Liver (tissue), 1 donor: ENCODE measurements at regions not wholly inside any gene's neighbourhood (a gene's known extent, or its start where the extent isn't known, plus 50 kb on each side); places are given as distances from the start of the nearest gene placed in this dataset.

Experiments used
- TF ChIP-seq, protein P1 (sequence below): IDR thresholded peaks from 2 replicates; pipeline ENCODE4 v1.6.1; 2016; ENCODE audit warnings: antibody characterized with exemption, mild to moderate bottlenecking
- TF ChIP-seq, protein P2 (sequence below): IDR thresholded peaks from 2 replicates; pipeline ENCODE4 v1.6.1; 2016; ENCODE audit warnings: antibody characterized with exemption

DNA sequence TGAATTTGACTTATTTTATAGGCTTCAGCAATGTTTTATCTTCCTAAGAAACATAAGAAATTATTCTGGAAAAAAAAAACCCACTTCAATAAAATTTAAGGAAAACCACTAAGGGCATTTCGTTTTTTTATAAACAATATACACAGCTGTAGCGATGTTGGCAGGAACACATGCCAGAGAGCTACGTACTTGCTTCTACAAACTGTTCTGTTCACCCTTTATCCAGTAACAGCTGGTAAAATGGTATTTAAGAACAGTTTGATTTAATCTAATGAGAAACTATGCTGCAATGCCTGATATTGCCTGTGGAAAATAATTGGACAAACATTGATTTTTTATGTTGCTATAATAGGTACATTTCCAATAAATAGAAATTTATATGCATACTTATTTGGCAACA, 137.2 kb upstream of the DACH1 start:
- TF ChIP-seq, protein P1, sequence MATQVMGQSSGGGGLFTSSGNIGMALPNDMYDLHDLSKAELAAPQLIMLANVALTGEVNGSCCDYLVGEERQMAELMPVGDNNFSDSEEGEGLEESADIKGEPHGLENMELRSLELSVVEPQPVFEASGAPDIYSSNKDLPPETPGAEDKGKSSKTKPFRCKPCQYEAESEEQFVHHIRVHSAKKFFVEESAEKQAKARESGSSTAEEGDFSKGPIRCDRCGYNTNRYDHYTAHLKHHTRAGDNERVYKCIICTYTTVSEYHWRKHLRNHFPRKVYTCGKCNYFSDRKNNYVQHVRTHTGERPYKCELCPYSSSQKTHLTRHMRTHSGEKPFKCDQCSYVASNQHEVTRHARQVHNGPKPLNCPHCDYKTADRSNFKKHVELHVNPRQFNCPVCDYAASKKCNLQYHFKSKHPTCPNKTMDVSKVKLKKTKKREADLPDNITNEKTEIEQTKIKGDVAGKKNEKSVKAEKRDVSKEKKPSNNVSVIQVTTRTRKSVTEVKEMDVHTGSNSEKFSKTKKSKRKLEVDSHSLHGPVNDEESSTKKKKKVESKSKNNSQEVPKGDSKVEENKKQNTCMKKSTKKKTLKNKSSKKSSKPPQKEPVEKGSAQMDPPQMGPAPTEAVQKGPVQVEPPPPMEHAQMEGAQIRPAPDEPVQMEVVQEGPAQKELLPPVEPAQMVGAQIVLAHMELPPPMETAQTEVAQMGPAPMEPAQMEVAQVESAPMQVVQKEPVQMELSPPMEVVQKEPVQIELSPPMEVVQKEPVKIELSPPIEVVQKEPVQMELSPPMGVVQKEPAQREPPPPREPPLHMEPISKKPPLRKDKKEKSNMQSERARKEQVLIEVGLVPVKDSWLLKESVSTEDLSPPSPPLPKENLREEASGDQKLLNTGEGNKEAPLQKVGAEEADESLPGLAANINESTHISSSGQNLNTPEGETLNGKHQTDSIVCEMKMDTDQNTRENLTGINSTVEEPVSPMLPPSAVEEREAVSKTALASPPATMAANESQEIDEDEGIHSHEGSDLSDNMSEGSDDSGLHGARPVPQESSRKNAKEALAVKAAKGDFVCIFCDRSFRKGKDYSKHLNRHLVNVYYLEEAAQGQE, result no peak
- TF ChIP-seq, protein P2, sequence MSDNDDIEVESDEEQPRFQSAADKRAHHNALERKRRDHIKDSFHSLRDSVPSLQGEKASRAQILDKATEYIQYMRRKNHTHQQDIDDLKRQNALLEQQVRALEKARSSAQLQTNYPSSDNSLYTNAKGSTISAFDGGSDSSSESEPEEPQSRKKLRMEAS, result no peak
